ENCODE measurements at regions not wholly inside any gene's neighbourhood (a gene's known extent, or its start where the extent isn't known, plus 50 kb on each side); places are given as distances from the start of the nearest gene placed in this dataset.

GRCh38 chr3:16668776-16669545, 63.7 kb upstream of the DAZL start:
- H3K27ac ChIP-seq (ENCODE audit: low read length), result no peak overlapping the region
- no peak overlapping the region for H3K4me3 ChIP-seq (ENCODE audit: low read length)
- no peak overlapping the region for H3K4me2 ChIP-seq (ENCODE audit: low read length)
- no peaks in the 10 kb centered on the region for H3F3A ChIP-seq (ENCODE audit: insufficient read depth, low read length, poor library complexity, severe bottlenecking)
- H3K9me3 ChIP-seq (ENCODE audit: low read length), result no peaks in the 10 kb centered on the region
- H3K36me3 ChIP-seq (ENCODE audit: insufficient read depth, low read length), result no peaks in the 10 kb centered on the region
- TF ChIP-seq EZH2 (IDR thresholded peaks at IDR 0.05; ENCODE audit: borderline replicate concordance, insufficient read depth, low read length, poor library complexity, severe bottlenecking) (no peak), SMC3 (conservative IDR thresholded peaks at IDR 0.05; ENCODE audit: poor library complexity) (no peak), POLR2AphosphoS5 (IDR thresholded peaks at IDR 0.05) (no peak), TAF1 (IDR thresholded peaks at IDR 0.05; ENCODE audit: low read depth) (no peak), RAD21 (conservative IDR thresholded peaks at IDR 0.05) (no peak), MXI1 (conservative IDR thresholded peaks at IDR 0.05; ENCODE audit: poor library complexity, severe bottlenecking) (no peak), EP300 (conservative IDR thresholded peaks at IDR 0.05; ENCODE audit: poor library complexity, severe bottlenecking) (no peak)
- TF ChIP-seq, protein P1, sequence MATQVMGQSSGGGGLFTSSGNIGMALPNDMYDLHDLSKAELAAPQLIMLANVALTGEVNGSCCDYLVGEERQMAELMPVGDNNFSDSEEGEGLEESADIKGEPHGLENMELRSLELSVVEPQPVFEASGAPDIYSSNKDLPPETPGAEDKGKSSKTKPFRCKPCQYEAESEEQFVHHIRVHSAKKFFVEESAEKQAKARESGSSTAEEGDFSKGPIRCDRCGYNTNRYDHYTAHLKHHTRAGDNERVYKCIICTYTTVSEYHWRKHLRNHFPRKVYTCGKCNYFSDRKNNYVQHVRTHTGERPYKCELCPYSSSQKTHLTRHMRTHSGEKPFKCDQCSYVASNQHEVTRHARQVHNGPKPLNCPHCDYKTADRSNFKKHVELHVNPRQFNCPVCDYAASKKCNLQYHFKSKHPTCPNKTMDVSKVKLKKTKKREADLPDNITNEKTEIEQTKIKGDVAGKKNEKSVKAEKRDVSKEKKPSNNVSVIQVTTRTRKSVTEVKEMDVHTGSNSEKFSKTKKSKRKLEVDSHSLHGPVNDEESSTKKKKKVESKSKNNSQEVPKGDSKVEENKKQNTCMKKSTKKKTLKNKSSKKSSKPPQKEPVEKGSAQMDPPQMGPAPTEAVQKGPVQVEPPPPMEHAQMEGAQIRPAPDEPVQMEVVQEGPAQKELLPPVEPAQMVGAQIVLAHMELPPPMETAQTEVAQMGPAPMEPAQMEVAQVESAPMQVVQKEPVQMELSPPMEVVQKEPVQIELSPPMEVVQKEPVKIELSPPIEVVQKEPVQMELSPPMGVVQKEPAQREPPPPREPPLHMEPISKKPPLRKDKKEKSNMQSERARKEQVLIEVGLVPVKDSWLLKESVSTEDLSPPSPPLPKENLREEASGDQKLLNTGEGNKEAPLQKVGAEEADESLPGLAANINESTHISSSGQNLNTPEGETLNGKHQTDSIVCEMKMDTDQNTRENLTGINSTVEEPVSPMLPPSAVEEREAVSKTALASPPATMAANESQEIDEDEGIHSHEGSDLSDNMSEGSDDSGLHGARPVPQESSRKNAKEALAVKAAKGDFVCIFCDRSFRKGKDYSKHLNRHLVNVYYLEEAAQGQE (IDR thresholded peaks at IDR 0.05; ENCODE audit: borderline replicate concordance), result no peak
- TF ChIP-seq, protein P2, sequence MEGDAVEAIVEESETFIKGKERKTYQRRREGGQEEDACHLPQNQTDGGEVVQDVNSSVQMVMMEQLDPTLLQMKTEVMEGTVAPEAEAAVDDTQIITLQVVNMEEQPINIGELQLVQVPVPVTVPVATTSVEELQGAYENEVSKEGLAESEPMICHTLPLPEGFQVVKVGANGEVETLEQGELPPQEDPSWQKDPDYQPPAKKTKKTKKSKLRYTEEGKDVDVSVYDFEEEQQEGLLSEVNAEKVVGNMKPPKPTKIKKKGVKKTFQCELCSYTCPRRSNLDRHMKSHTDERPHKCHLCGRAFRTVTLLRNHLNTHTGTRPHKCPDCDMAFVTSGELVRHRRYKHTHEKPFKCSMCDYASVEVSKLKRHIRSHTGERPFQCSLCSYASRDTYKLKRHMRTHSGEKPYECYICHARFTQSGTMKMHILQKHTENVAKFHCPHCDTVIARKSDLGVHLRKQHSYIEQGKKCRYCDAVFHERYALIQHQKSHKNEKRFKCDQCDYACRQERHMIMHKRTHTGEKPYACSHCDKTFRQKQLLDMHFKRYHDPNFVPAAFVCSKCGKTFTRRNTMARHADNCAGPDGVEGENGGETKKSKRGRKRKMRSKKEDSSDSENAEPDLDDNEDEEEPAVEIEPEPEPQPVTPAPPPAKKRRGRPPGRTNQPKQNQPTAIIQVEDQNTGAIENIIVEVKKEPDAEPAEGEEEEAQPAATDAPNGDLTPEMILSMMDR (IDR thresholded peaks at IDR 0.05; ENCODE audit: poor library complexity, severe bottlenecking), result no peak
- no peak overlapping the region for H2AFZ ChIP-seq (ENCODE audit: low read depth, low read length)
- no peaks in the 10 kb centered on the region for H3K79me2 ChIP-seq (replicated peaks; ENCODE audit: insufficient read depth, low read length)
- no peaks in the 10 kb centered on the region for H3K9me2 ChIP-seq (ENCODE audit: insufficient read depth, low read length)
- no peaks in the 10 kb centered on the region for H3K27me3 ChIP-seq (ENCODE audit: insufficient read depth, low read depth, low read length)
- no peak overlapping the region for H3K9ac ChIP-seq (ENCODE audit: low read length)
- no peaks in the 10 kb centered on the region for H4K20me1 ChIP-seq (ENCODE audit: insufficient read depth)

DNA sequence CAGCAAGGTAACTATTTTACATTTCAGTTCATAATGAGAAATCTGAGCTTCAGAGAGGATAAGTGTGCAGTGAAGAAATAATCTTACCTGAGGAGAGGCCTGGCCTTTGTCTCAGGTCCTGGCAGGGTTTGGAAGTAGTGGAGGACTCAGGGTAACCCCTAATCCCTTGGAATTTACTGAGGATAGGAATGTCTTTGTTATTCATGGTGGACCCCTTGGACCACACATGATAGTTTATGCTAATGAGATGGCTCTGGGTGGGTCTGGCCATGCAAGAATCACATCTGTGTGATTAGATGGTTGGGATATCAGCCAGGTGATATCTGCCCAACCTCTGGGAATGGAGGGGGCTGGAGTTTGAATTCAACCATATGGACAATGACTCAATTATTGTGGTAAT, 65.0 kb upstream of the DAZL start:
- no peak overlapping the region for H2AFZ ChIP-seq (ENCODE audit: low read depth, low read length)
- TF ChIP-seq POLR2AphosphoS5 (IDR thresholded peaks at IDR 0.05), result no peak
- TF ChIP-seq, protein P2 (IDR thresholded peaks at IDR 0.05; ENCODE audit: poor library complexity, severe bottlenecking), result no peak
- TF ChIP-seq RAD21 (conservative IDR thresholded peaks at IDR 0.05), result no peak
- TF ChIP-seq TAF1 (IDR thresholded peaks at IDR 0.05; ENCODE audit: low read depth), result no peak
- no peak for TF ChIP-seq SMC3 (conservative IDR thresholded peaks at IDR 0.05; ENCODE audit: poor library complexity)
- no peak for TF ChIP-seq EZH2 (IDR thresholded peaks at IDR 0.05; ENCODE audit: borderline replicate concordance, insufficient read depth, low read length, poor library complexity, severe bottlenecking)
- TF ChIP-seq MXI1 (conservative IDR thresholded peaks at IDR 0.05; ENCODE audit: poor library complexity, severe bottlenecking), result no peak
- no peak for TF ChIP-seq EP300 (conservative IDR thresholded peaks at IDR 0.05; ENCODE audit: poor library complexity, severe bottlenecking)
- TF ChIP-seq, protein P1 (IDR thresholded peaks at IDR 0.05; ENCODE audit: borderline replicate concordance), result no peak

More for the DNA sequence above, 65.0 kb upstream of the DAZL start:
- no peaks in the 10 kb centered on the region for H3K79me2 ChIP-seq (replicated peaks; ENCODE audit: insufficient read depth, low read length)
- no peaks in the 10 kb centered on the region for H3K9me2 ChIP-seq (ENCODE audit: insufficient read depth, low read length)
- H3K36me3 ChIP-seq (ENCODE audit: insufficient read depth, low read length), result no peaks in the 10 kb centered on the region
- H3F3A ChIP-seq (ENCODE audit: insufficient read depth, low read length, poor library complexity, severe bottlenecking), result no peaks in the 10 kb centered on the region
- no peak overlapping the region for H3K9ac ChIP-seq (ENCODE audit: low read length)
- H3K4me3 ChIP-seq (ENCODE audit: low read length), result no peak overlapping the region
- no peaks in the 10 kb centered on the region for H4K20me1 ChIP-seq (ENCODE audit: insufficient read depth)
- no peaks in the 10 kb centered on the region for H3K27me3 ChIP-seq (ENCODE audit: insufficient read depth, low read depth, low read length)
- H3K27ac ChIP-seq (ENCODE audit: low read length), result no peak overlapping the region
- H3K4me2 ChIP-seq (ENCODE audit: low read length), result no peak overlapping the region
- H3K9me3 ChIP-seq (ENCODE audit: low read length), result no peaks in the 10 kb centered on the region
